HCT116 (cell line): ENCODE measurements at regions not wholly inside any gene's neighbourhood (a gene's known extent, or its start where the extent isn't known, plus 50 kb on each side); places are given as distances from the start of the nearest gene placed in this dataset.

Experiments
- ATAC-seq: fragments of 200-7000 bp; cut with Tn5 transposase; 2 replicates; pipeline ENCODE4 v1.9.1; 2020; ENCODE audit warnings: mild to moderate bottlenecking, moderate library complexity
- BruUV-seq: library from RNA; stranded (reverse); fragments of 400-500 nt; replicated peaks from 2 replicates; lab custom pipeline; 2021; lab: Mats Ljungman, UMichigan
- CTCF ChIA-PET: fragments of 300-600 bp; sonication (Branson Sonifier 250); formaldehyde crosslinking; loops from one replicate; lab custom pipeline; 2021; ENCODE audit warnings: antibody characterized with exemption; lab: Charles Lee
- POLR2A ChIA-PET: fragments of 300-600, 350-600 bp; sonication (Branson Sonifier 250); formaldehyde crosslinking; loops from one replicate; lab custom pipeline; 2021; ENCODE audit warnings: antibody characterized with exemption; lab: Charles Lee
- RAD21 ChIA-PET, 2 experiments: fragments of 300-600 bp; sonication (Branson Sonifier 250); formaldehyde crosslinking; loops; one replicate each; lab custom pipeline; 2023; ENCODE audit warnings: low total read pairs in 2 of 2; ENCODE audit not compliant: uncharacterized antibody in 2 of 2, unreplicated experiment in 2 of 2, low non-redundant PET in 1 of 2; lab: Charles Lee
- DNase-seq: peaks from one replicate; pipeline ENCODE4 v3.0.0-alpha.2; 2010; ENCODE audit warnings: low read depth, low spot score
- H2AFZ ChIP-seq: fragments of 200-600 bp; shearing (Covaris generic), sonication (generic); 2 replicates; pipeline ENCODE4 v1.6.1; 2017; ENCODE audit warnings: low read depth, mixed run types, mixed read lengths, antibody characterized with exemption, low read length; ENCODE audit not compliant: poor library complexity, severe bottlenecking
- H3K27ac ChIP-seq: 2 replicates; pipeline ENCODE4 v1.5.1; 2012; ENCODE audit warnings: low read depth, low read length
- H3K27me3 ChIP-seq: fragments of 200-600 bp; sonication (generic); 2 replicates; pipeline ENCODE4 v1.6.1; 2016; ENCODE audit warnings: mixed run types, low read length, mixed read lengths; ENCODE audit not compliant: insufficient read depth
- H3K36me3 ChIP-seq, 2 experiments: fragments of 200-500 bp in 1 of 2; fragments of 200-600 bp in 1 of 2; sonication (Bioruptor generic) in 1 of 2; sonication (generic) in 1 of 2; 2 replicates each; pipeline versions ENCODE4 v1.5.1 to v1.6.1; 2014 to 2016; ENCODE audit warnings: low read length in 2 of 2, inconsistent platforms in 1 of 2, mixed read lengths in 1 of 2, mixed run types in 1 of 2; ENCODE audit not compliant: insufficient read depth in 2 of 2, control insufficient read depth in 1 of 2
- H3K4me1 ChIP-seq, 2 experiments: fragments of 200-600 bp in 1 of 2; sonication (generic) in 1 of 2; 2 replicates each; pipeline versions ENCODE4 v1.5.1 to v1.6.1; 2012 to 2017; ENCODE audit warnings: low read length in 2 of 2, inconsistent platforms in 1 of 2, mild to moderate bottlenecking in 1 of 2, mixed read lengths in 1 of 2, mixed run types in 1 of 2, moderate library complexity in 1 of 2; ENCODE audit not compliant: insufficient read depth in 2 of 2, control insufficient read depth in 1 of 2
- H3K4me2 ChIP-seq: fragments of 200-600 bp; sonication (generic); 2 replicates; pipeline ENCODE4 v1.6.1; 2017; ENCODE audit warnings: mixed run types, low read length, mixed read lengths
- H3K4me3 ChIP-seq, 2 experiments: fragments of 200-600 bp in 1 of 2; sonication (generic) in 1 of 2; replicated peaks in 1 of 2; 2 replicates each; pipeline ENCODE4 v1.5.1; 2011 to 2016; ENCODE audit warnings: low read length in 2 of 2, control low read depth in 1 of 2, low read depth in 1 of 2, mild to moderate bottlenecking in 1 of 2, mixed read lengths in 1 of 2, mixed run types in 1 of 2
- H3K79me2 ChIP-seq: fragments of 200-600 bp; sonication (generic); 2 replicates; pipeline ENCODE4 v1.6.1; 2017; ENCODE audit warnings: mild to moderate bottlenecking, mixed run types, low read length, moderate library complexity, mixed read lengths; ENCODE audit not compliant: insufficient read depth
- H3K9ac ChIP-seq: fragments of 200-600 bp; sonication (generic); 2 replicates; pipeline ENCODE4 v1.6.1; 2016; ENCODE audit warnings: low read length, mixed read lengths
- H3K9me2 ChIP-seq: fragments of 200-600 bp; sonication (generic), shearing (Covaris generic); 2 replicates; pipeline ENCODE4 v1.6.1; 2017; ENCODE audit warnings: mixed run types, mild to moderate bottlenecking, moderate library complexity; ENCODE audit not compliant: insufficient read depth
- H3K9me3 ChIP-seq, 2 experiments: fragments of 200-500 bp in 1 of 2; fragments of 200-600 bp in 1 of 2; sonication (Bioruptor generic) in 1 of 2; sonication (generic) in 1 of 2; 2 replicates each; pipeline ENCODE4 v1.6.1; 2014 to 2017; ENCODE audit warnings: low read length in 2 of 2, mixed read lengths in 2 of 2, inconsistent platforms in 1 of 2, low read depth in 1 of 2, mild to moderate bottlenecking in 1 of 2, mixed run types in 1 of 2, moderate library complexity in 1 of 2; ENCODE audit not compliant: control insufficient read depth in 1 of 2, insufficient read depth in 1 of 2
- H4K20me1 ChIP-seq: fragments of 200-600 bp; sonication (generic), shearing (Covaris generic); 2 replicates; pipeline ENCODE4 v1.6.1; 2017; ENCODE audit warnings: mixed run types, mild to moderate bottlenecking, moderate library complexity; ENCODE audit not compliant: insufficient read depth
- ATF3 ChIP-seq: IDR thresholded peaks from 2 replicates; pipeline ENCODE4 v1.6.1; 2012
- EZH2 ChIP-seq: fragments of 200-600 bp; sonication (generic); IDR thresholded peaks from 2 replicates; pipeline ENCODE4 v1.6.1; 2017; ENCODE audit warnings: antibody characterized with exemption, mixed run types
- EZH2phosphoT487 ChIP-seq: fragments of 200-600 bp; IDR thresholded peaks from 2 replicates; pipeline ENCODE4 v1.6.1; 2018; ENCODE audit warnings: antibody characterized with exemption, borderline replicate concordance
- REST ChIP-seq: IDR thresholded peaks from 2 replicates; pipeline ENCODE4 v1.6.1; 2012; ENCODE audit warnings: low read depth
- SIN3A ChIP-seq: IDR thresholded peaks from 2 replicates; pipeline ENCODE4 v1.6.1; 2012; ENCODE audit warnings: low read depth
- SP1 ChIP-seq: IDR thresholded peaks from 2 replicates; pipeline ENCODE4 v1.6.1; 2012; ENCODE audit warnings: low read depth
- SRF ChIP-seq: IDR thresholded peaks from 2 replicates; pipeline ENCODE4 v1.6.1; 2012; ENCODE audit warnings: low read depth
- YY1 ChIP-seq: IDR thresholded peaks from 2 replicates; pipeline ENCODE4 v1.6.1; 2011; ENCODE audit warnings: low read length, low read depth, moderate library complexity, mild to moderate bottlenecking; ENCODE audit not compliant: insufficient replicate concordance; ENCODE audit errors: extremely low read depth
- ZFX ChIP-seq: fragments of 450-650 bp; IDR thresholded peaks from 2 replicates; pipeline ENCODE4 v1.6.1; 2017
- ZNF274 ChIP-seq: fragments of 200-500 bp; sonication (Bioruptor generic); IDR thresholded peaks from 2 replicates; pipeline ENCODE4 v1.6.1; 2014; ENCODE audit warnings: mild to moderate bottlenecking, low read depth, low read length, inconsistent platforms
- intact Hi-C: fragments of 100-400 bp; cut with micrococcal nuclease; formaldehyde crosslinking; loops from 2 replicates; pipeline ENCODE4 v1.10.0; 2022
- TF ChIP-seq, protein P1 (sequence below), 3 experiments: fragments of 200-600 bp in 1 of 3; sonication (generic) in 1 of 3; IDR thresholded peaks in 2 of 3; conservative IDR thresholded peaks in 1 of 3; 2 replicates each; pipeline ENCODE4 v1.5.1; 2012 to 2017; ENCODE audit warnings: low read depth in 2 of 3, low read length in 2 of 3, antibody characterized with exemption in 1 of 3, borderline replicate concordance in 1 of 3, control low read depth in 1 of 3, mild to moderate bottlenecking in 1 of 3, mixed read lengths in 1 of 3, mixed run types in 1 of 3, moderate library complexity in 1 of 3; ENCODE audit not compliant: insufficient read depth in 1 of 3

- no TSS peak for BruUV-seq
- POLR2A ChIA-PET: no interaction called here
- CTCF ChIA-PET: no interaction called here
- Histone ChIP-seq H3K9me3 (no peaks in the 10 kb centered on the region), H3K9me2 (no peaks in the 10 kb centered on the region), H4K20me1 (no peaks in the 10 kb centered on the region), H2AFZ (no peak overlapping the region), H3K4me1 (peaks cover 6 to 12% of the 10 kb centered on the region in 2 experiments; a peak in 2 of 4 replicates), H3K36me3 (no peaks in the 10 kb centered on the region), H3K9ac (no peak overlapping the region), H3K27me3 (no peaks in the 10 kb centered on the region), H3K27ac (no peak overlapping the region), H3K4me2 (no peak overlapping the region), H3K4me3 (no peak overlapping the region), H3K79me2 (no peaks in the 10 kb centered on the region)
- ATAC-seq (no peak), DNase-seq (no peak)
- intact Hi-C loops: loop anchor here (5.0 kb wide), 1 partner anchor 155 kb away; no protein-coding TSS in a partner anchor
- RAD21 ChIA-PET: no interaction called here
- no peak for TF ChIP-seq YY1
- no peak for TF ChIP-seq ZFX
- TF ChIP-seq REST: no peak
- TF ChIP-seq ATF3: no peak
- TF ChIP-seq ZNF274: no peak
- TF ChIP-seq SIN3A: no peak
- no peak for TF ChIP-seq EZH2
- no peak for TF ChIP-seq SRF
- TF ChIP-seq SP1: no peak
- TF ChIP-seq, protein P1, sequence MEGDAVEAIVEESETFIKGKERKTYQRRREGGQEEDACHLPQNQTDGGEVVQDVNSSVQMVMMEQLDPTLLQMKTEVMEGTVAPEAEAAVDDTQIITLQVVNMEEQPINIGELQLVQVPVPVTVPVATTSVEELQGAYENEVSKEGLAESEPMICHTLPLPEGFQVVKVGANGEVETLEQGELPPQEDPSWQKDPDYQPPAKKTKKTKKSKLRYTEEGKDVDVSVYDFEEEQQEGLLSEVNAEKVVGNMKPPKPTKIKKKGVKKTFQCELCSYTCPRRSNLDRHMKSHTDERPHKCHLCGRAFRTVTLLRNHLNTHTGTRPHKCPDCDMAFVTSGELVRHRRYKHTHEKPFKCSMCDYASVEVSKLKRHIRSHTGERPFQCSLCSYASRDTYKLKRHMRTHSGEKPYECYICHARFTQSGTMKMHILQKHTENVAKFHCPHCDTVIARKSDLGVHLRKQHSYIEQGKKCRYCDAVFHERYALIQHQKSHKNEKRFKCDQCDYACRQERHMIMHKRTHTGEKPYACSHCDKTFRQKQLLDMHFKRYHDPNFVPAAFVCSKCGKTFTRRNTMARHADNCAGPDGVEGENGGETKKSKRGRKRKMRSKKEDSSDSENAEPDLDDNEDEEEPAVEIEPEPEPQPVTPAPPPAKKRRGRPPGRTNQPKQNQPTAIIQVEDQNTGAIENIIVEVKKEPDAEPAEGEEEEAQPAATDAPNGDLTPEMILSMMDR (IDR thresholded peaks at IDR 0.05 in 2 of 3, conservative IDR thresholded peaks at IDR 0.05 in 1 of 3; ENCODE audit: borderline replicate concordance in 1 of 3, insufficient read depth in 1 of 3, low read depth in 2 of 3, low read length in 2 of 3): no peak
- no peak for TF ChIP-seq EZH2phosphoT487
Measured at GRCh38 chr20:50341880-50342637, 151.4 kb downstream of the CEBPB start.
